Activated CD4-positive, alpha-beta memory T cell treated with anti-CD3 and anti-CD28 coated beads for 36 hours (primary cell): ENCODE measurements at regions not wholly inside any gene's neighbourhood (a gene's known extent, or its start where the extent isn't known, plus 50 kb on each side); places are given as distances from the start of the nearest gene placed in this dataset.

ENCODE experiments used
- CTCF ChIA-PET: fragments of 350-600 bp; sonication (Branson Sonifier 250); formaldehyde crosslinking; loops from one replicate; lab custom pipeline; 2021; ENCODE audit warnings: antibody characterized with exemption, inconsistent platforms; lab: Charles Lee
- POLR2A ChIA-PET: fragments of 350-600 bp; sonication (Branson Sonifier 250); formaldehyde crosslinking; loops from one replicate; lab custom pipeline; 2021; ENCODE audit warnings: antibody characterized with exemption; lab: Charles Lee
- DNase-seq: peaks from one replicate; pipeline ENCODE4 v3.0.0-alpha.2; 2020
- H3K27ac Mint-ChIP-seq: one replicate; pipeline ENCODE4 v1.8.0; 2021; ENCODE audit warnings: mixed read lengths
- H3K27me3 Mint-ChIP-seq: one replicate; pipeline ENCODE4 v1.8.0; 2021; ENCODE audit warnings: mixed read lengths
- H3K36me3 Mint-ChIP-seq: one replicate; pipeline ENCODE4 v1.8.0; 2021; ENCODE audit warnings: mixed read lengths
- H3K4me1 Mint-ChIP-seq: one replicate; pipeline ENCODE4 v1.8.0; 2021; ENCODE audit warnings: low read depth, mixed read lengths
- H3K4me3 Mint-ChIP-seq: one replicate; pipeline ENCODE4 v1.8.0; 2021; ENCODE audit warnings: mild to moderate bottlenecking, mixed read lengths
- H3K9me3 Mint-ChIP-seq: one replicate; pipeline ENCODE4 v1.8.0; 2021; ENCODE audit warnings: mixed read lengths
- intact Hi-C: fragments of 100-400 bp; cut with micrococcal nuclease; formaldehyde crosslinking; loops from one replicate; pipeline ENCODE4 v1.15.1; 2023

DNA sequence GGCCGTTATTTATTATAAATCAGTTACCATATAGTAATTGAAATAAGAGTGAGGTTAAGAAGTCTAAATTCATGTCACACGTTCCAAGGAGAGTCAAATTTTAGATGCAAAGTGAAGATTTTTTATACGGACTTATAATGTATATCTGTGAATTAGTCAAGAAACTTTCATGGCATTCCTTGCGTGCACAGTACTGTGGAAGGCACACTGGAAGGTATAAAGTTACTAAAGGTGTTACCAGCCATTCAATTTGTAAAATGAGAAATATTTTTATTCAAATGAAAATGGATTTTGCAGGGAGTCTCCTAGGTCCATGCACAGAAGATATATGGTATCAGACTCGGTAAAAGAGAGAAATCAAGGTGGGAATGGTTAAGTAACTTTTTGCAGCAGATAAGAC lies 408.1 kb upstream of the CTNND2 start:
- H3K4me3 Mint-ChIP-seq = no peak overlapping the region
- ChIA-PET CTCF (no interaction called here), POLR2A (no interaction called here)
- H3K9me3 Mint-ChIP-seq = peaks cover 5% of the 10 kb centered on the region
- intact Hi-C loops = no loop called here
- H3K4me1 Mint-ChIP-seq = no peaks in the 10 kb centered on the region
- no peaks in the 10 kb centered on the region for H3K36me3 Mint-ChIP-seq
- no peak overlapping the region for H3K27ac Mint-ChIP-seq
- no peaks in the 10 kb centered on the region for H3K27me3 Mint-ChIP-seq
- no peak for DNase-seq

DNA sequence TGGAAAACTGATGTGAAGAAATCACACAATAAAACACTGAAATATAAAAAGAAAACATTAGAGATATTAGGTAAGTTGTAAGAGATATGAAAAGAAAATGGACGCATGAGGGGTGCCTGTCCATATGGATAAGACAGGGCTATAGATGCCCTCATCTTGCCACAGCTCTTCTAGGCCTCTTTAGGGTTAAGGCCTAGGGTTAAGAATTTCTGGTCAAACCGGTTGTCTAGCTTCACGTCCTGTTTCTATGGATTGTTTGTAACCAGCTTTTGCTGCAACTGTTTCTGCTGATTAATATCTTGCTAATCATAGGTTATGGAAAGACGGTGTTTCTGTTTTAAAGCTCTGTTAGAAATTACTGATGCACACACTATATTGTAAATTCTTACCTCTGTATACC lies 389.9 kb upstream of the CTNND2 start:
- H3K36me3 Mint-ChIP-seq = no peaks in the 10 kb centered on the region
- no peak overlapping the region for H3K4me3 Mint-ChIP-seq
- H3K27ac Mint-ChIP-seq = no peak overlapping the region
- POLR2A ChIA-PET = no interaction called here
- intact Hi-C loops = no loop called here
- peaks cover 26% of the 10 kb centered on the region for H3K9me3 Mint-ChIP-seq
- DNase-seq = no peak
- H3K4me1 Mint-ChIP-seq = no peaks in the 10 kb centered on the region
- CTCF ChIA-PET = no interaction called here
- H3K27me3 Mint-ChIP-seq = no peaks in the 10 kb centered on the region

DNA sequence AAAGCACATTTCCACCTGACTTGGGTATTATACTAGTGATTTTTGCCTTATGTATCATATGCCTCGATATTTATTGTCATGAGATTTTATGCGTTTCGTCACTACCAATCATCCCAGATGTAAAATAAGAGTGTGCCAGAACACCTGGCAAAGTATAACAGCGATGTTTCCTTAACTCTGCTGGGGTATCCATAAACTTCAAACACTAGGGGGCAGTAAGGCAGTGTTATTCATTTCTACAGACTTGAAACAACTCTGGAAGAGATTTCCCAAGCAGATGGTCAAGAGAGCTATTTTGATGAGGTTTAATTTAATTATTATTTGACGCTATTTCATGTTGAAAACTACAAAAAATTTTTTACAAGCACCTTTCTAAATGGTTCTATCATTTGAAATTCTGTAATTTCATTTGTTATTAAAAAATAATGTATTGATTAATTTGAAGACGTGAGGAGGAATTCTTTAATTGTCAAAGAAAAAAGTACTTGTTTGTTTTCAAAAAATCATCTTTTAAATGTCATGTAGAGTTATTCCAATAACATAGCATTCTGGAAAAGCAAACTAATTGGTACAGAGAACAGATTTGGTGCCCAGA lies 388.5 kb upstream of the CTNND2 start:
- ChIA-PET CTCF (no interaction called here), POLR2A (no interaction called here)
- DNase-seq = no peak
- intact Hi-C loops = no loop called here
- Mint-ChIP-seq H3K27me3 (no peaks in the 10 kb centered on the region), H3K9me3 (peaks cover 22% of the 10 kb centered on the region), H3K4me1 (no peaks in the 10 kb centered on the region), H3K27ac (no peak overlapping the region), H3K36me3 (no peaks in the 10 kb centered on the region), H3K4me3 (no peak overlapping the region)

GRCh38 chr5:12284604-12285003 lies 380.4 kb upstream of the CTNND2 start:
- ChIA-PET CTCF (no interaction called here), POLR2A (no interaction called here)
- intact Hi-C loops = no loop called here
- Mint-ChIP-seq H3K36me3 (no peaks in the 10 kb centered on the region), H3K4me3 (no peak overlapping the region), H3K27me3 (no peaks in the 10 kb centered on the region), H3K27ac (no peak overlapping the region), H3K9me3 (peaks cover 19% of the 10 kb centered on the region), H3K4me1 (no peaks in the 10 kb centered on the region)
- no peak for DNase-seq

DNA sequence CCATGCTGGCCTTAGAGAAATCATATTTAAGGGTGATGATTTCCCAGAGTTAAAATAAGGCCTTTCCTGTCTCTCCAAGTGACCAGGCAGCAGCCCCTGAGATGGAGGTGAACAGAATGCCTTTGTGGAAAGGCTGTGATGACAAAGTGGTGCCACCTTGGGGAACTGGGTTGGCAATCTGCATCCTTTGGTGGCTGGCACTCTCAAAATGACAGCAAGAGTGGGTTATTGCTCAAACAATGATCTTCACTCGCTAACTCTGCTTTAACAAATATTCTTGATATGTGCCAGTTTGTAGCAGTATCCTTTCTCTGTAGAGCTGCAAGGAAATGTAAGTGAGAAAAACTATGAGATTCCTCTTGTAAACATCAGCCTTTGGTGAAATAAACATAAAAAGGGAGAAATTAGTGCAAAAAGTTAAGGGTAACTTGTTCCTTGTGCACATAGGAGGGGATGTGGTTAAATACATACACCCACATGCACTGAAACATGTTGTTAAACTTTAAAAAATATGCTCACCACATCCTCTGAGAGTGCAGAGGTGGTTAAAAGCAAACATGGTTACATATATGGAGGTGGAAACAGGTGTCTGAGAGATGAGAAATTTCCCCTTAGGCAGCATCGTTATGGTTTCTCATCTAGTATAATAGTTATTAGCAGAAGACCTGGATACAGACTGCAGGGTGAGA lies 373.4 kb upstream of the CTNND2 start:
- ChIA-PET CTCF (no interaction called here), POLR2A (no interaction called here)
- Mint-ChIP-seq H3K4me1 (no peaks in the 10 kb centered on the region), H3K27ac (no peak overlapping the region), H3K4me3 (no peak overlapping the region), H3K27me3 (no peaks in the 10 kb centered on the region), H3K36me3 (no peaks in the 10 kb centered on the region), H3K9me3 (peaks cover 8% of the 10 kb centered on the region)
- DNase-seq = no peak
- intact Hi-C loops = no loop called here

- DNase-seq = no peak
- POLR2A ChIA-PET = no interaction called here
- Mint-ChIP-seq H3K4me3 (no peak overlapping the region), H3K36me3 (no peaks in the 10 kb centered on the region), H3K4me1 (no peaks in the 10 kb centered on the region), H3K27ac (no peak overlapping the region), H3K9me3 (peaks cover 6% of the 10 kb centered on the region), H3K27me3 (no peaks in the 10 kb centered on the region)
- intact Hi-C loops = no loop called here
- CTCF ChIA-PET = no interaction called here
Observed at GRCh38 chr5:12274236-12274635, 370.0 kb upstream of the CTNND2 start.

DNA sequence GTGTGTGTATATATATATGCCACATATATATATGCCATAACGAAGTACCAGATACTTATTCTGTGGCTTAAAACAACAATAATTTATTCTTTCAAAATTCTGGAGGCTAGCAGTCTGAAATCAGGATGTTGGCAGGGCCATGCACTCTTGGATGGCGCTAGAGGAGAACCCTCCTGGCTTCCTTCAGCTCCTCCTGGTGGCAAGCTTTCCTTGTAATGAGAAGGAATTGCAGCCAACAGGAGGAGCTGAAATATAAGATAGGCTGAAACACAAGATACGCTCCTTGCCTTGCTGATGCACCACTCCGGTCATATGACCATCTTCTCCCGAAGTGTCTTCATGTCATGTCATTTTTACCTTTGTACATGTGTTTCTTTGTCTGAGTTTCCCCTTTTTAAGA lies 368.1 kb upstream of the CTNND2 start:
- ChIA-PET POLR2A (no interaction called here), CTCF (no interaction called here)
- DNase-seq = no peak
- no peaks in the 10 kb centered on the region for H3K36me3 Mint-ChIP-seq
- peaks cover 6% of the 10 kb centered on the region for H3K9me3 Mint-ChIP-seq
- no peak overlapping the region for H3K4me3 Mint-ChIP-seq
- no peaks in the 10 kb centered on the region for H3K4me1 Mint-ChIP-seq
- no peaks in the 10 kb centered on the region for H3K27me3 Mint-ChIP-seq
- H3K27ac Mint-ChIP-seq = no peak overlapping the region
- intact Hi-C loops = no loop called here

DNA sequence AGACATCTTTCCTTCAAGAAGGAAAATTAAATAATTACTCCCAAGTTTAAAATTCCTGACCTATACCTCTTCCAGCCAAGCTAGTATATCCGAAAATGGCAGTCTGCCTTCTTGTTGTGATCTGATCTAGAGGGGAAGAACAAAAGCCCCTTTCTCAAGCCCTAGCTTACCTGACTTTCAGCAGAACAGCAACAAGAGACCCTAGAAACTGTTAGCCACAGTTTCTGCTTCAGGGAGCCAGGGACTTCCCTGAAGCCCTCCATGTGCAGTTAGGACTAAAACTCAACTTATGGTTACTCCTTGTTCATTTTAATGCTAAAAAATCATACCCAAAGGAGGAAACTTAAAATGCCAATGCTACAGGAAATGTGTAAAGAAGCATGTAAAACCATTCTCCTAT lies 366.7 kb upstream of the CTNND2 start:
- CTCF ChIA-PET = no interaction called here
- Mint-ChIP-seq H3K4me1 (no peaks in the 10 kb centered on the region), H3K4me3 (no peak overlapping the region), H3K27ac (no peak overlapping the region), H3K36me3 (no peaks in the 10 kb centered on the region), H3K9me3 (peaks cover 3% of the 10 kb centered on the region), H3K27me3 (no peaks in the 10 kb centered on the region)
- POLR2A ChIA-PET = no interaction called here
- DNase-seq = no peak
- intact Hi-C loops = no loop called here

GRCh38 chr5:12269164-12269563 lies 364.9 kb upstream of the CTNND2 start:
- Mint-ChIP-seq H3K36me3 (no peaks in the 10 kb centered on the region), H3K4me1 (no peaks in the 10 kb centered on the region), H3K27ac (no peak overlapping the region), H3K4me3 (no peak overlapping the region), H3K9me3 (peaks cover 5% of the 10 kb centered on the region), H3K27me3 (no peaks in the 10 kb centered on the region)
- POLR2A ChIA-PET = no interaction called here
- CTCF ChIA-PET = no interaction called here
- intact Hi-C loops = no loop called here
- DNase-seq = no peak

DNA sequence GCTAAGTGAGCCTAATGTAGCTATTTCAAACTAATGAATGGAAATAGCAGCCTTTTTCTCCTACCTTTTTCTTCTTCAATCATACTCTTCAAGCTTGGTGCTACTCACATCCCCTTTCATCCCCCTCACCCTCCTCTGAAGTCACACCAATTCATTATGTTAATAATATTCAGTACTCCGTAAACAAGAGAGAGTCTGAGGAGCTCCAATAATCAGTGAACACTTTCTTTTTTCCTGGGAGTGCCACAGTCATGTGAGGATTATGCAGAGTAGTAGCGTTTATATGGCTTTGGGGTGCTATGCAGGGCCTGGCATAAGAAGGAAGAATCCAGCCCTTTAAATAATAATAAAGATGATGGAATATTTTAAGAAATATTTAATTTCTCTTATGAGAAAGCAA lies 354.3 kb upstream of the CTNND2 start:
- Mint-ChIP-seq H3K27ac (no peak overlapping the region), H3K4me1 (no peaks in the 10 kb centered on the region), H3K4me3 (no peak overlapping the region), H3K9me3 (peaks cover 11% of the 10 kb centered on the region), H3K27me3 (no peaks in the 10 kb centered on the region), H3K36me3 (no peaks in the 10 kb centered on the region)
- intact Hi-C loops = no loop called here
- ChIA-PET CTCF (no interaction called here), POLR2A (no interaction called here)
- no peak for DNase-seq

- DNase-seq = no peak
- Mint-ChIP-seq H3K4me3 (no peak overlapping the region), H3K27ac (no peak overlapping the region), H3K9me3 (peaks cover 9% of the 10 kb centered on the region), H3K27me3 (no peaks in the 10 kb centered on the region), H3K4me1 (no peaks in the 10 kb centered on the region), H3K36me3 (no peaks in the 10 kb centered on the region)
- intact Hi-C loops = no loop called here
- ChIA-PET CTCF (no interaction called here), POLR2A (no interaction called here)
Observed at GRCh38 chr5:12250454-12250853, 346.2 kb upstream of the CTNND2 start.

DNA sequence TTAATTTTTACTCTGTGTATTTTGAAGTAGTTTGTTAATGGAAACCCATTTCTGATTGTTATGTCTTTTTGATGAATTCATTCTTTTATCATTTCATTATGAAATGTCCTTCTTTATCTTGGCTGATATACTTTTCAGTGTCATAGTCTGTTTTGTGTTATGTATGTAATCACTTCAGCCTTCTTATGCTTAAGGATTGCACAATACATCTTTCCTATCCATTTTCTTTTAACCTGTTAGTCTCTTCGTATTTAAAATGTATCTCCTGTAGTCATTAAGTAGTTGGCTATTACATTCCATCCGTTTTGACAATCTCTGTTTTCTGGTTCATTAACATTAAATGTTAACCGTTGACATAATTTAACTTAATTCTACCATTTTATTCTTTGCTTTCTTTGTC lies 344.6 kb upstream of the CTNND2 start:
- Mint-ChIP-seq H3K36me3 (no peaks in the 10 kb centered on the region), H3K9me3 (peaks cover 9% of the 10 kb centered on the region), H3K27ac (no peak overlapping the region), H3K27me3 (no peaks in the 10 kb centered on the region), H3K4me1 (no peaks in the 10 kb centered on the region), H3K4me3 (no peak overlapping the region)
- no peak for DNase-seq
- ChIA-PET POLR2A (no interaction called here), CTCF (no interaction called here)
- intact Hi-C loops = no loop called here

DNA sequence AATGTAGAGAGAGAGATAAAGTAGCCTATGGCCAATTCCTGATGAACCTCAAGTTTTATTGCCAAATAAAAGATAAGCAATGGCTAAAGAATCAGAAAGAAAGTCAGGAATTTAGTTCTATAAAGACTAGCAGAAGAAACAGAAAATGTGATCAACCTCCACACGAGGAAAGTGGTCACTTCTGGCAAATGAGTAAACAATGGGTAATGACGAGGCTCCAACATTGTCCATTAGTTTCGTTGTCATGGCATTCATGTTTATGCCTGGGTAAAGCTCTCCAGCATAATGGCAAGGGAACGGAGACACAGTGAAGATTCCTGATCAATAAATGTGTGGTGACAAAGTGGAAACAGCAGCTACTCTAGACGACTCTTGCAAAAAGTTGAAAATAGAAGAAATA lies 341.8 kb upstream of the CTNND2 start:
- Mint-ChIP-seq H3K4me3 (no peak overlapping the region), H3K36me3 (no peaks in the 10 kb centered on the region), H3K4me1 (no peaks in the 10 kb centered on the region), H3K9me3 (peaks cover 13% of the 10 kb centered on the region), H3K27ac (no peak overlapping the region), H3K27me3 (no peaks in the 10 kb centered on the region)
- DNase-seq = no peak
- POLR2A ChIA-PET = no interaction called here
- intact Hi-C loops = no loop called here
- CTCF ChIA-PET = no interaction called here
